ENCODE measurements at regions not wholly inside any gene's neighbourhood (a gene's known extent, or its start where the extent isn't known, plus 50 kb on each side); places are given as distances from the start of the nearest gene placed in this dataset.

GRCh38 chr10:132115732-132116131 is 50.0 kb downstream of the JAKMIP3 start:
- peak; percentile 28 for DNase-seq (ENCODE audit: low spot score)

- no peak for DNase-seq (ENCODE audit: low spot score)
These were observed 51.4 kb downstream of the JAKMIP3 start for GRCh38 chr10:132117146-132117545.

- no peak for DNase-seq (ENCODE audit: low spot score)
These were observed 52.0 kb downstream of the JAKMIP3 start for GRCh38 chr10:132117636-132118190.

GRCh38 chr10:132118366-132118765 is 52.6 kb downstream of the JAKMIP3 start:
- no peak for DNase-seq (ENCODE audit: low spot score)

- no peak for DNase-seq (ENCODE audit: low spot score)
These were observed 54.5 kb downstream of the JAKMIP3 start for GRCh38 chr10:132120200-132120599.

GRCh38 chr10:132120734-132121510 is 55.2 kb downstream of the JAKMIP3 start:
- no peak for DNase-seq (ENCODE audit: low spot score)

- DNase-seq (ENCODE audit: low spot score), result no peak
These were observed 55.7 kb downstream of the JAKMIP3 start for GRCh38 chr10:132121511-132121830.

- DNase-seq (ENCODE audit: low spot score), result no peak
These were observed 56.5 kb downstream of the JAKMIP3 start for GRCh38 chr10:132122097-132122861.

- no peak for DNase-seq (ENCODE audit: low spot score)
These were observed 57.2 kb downstream of the JAKMIP3 start for GRCh38 chr10:132122939-132123445.

GRCh38 chr10:132123606-132124005 is 57.9 kb downstream of the JAKMIP3 start:
- no peak for DNase-seq (ENCODE audit: low spot score)

- no peak for DNase-seq (ENCODE audit: low spot score)
These were observed 58.6 kb downstream of the JAKMIP3 start for GRCh38 chr10:132124201-132124920.

GRCh38 chr10:132129431-132129830 is 57.3 kb upstream of the DPYSL4 start:
- DNase-seq (ENCODE audit: low spot score), result no peak

- no peak for DNase-seq (ENCODE audit: low spot score)
These were observed 56.2 kb upstream of the DPYSL4 start for GRCh38 chr10:132130286-132131265.

GRCh38 chr10:132131581-132132420 is 54.9 kb upstream of the DPYSL4 start:
- no peak for DNase-seq (ENCODE audit: low spot score)

GRCh38 chr10:132132421-132132841 is 54.3 kb upstream of the DPYSL4 start:
- no peak for DNase-seq (ENCODE audit: low spot score)

GRCh38 chr10:132133005-132133404 is 53.7 kb upstream of the DPYSL4 start:
- peak; percentile 39 for DNase-seq (ENCODE audit: low spot score)

GRCh38 chr10:132133449-132134240 is 53.1 kb upstream of the DPYSL4 start:
- no peak for DNase-seq (ENCODE audit: low spot score)

- DNase-seq (ENCODE audit: low spot score), result no peak
These were observed 52.3 kb upstream of the DPYSL4 start for GRCh38 chr10:132134241-132135052.
